GM23338 (cell line): ENCODE measurements at regions not wholly inside any gene's neighbourhood (a gene's known extent, or its start where the extent isn't known, plus 50 kb on each side); places are given as distances from the start of the nearest gene placed in this dataset.

Experiments used
- ATAC-seq: fragments of 200-7000 bp; cut with Tn5 transposase; 3 replicates; pipeline ENCODE4 v1.9.1; 2020
- DNase-seq: peaks from one replicate; pipeline ENCODE4 v3.0.0-alpha.2; 2015; ENCODE audit warnings: low spot score
- H2AFZ ChIP-seq: fragments of 200-600 bp; sonication (generic); 2 replicates; pipeline ENCODE4 v1.8.0; 2016; ENCODE audit warnings: antibody characterized with exemption, mild to moderate bottlenecking, moderate library complexity
- H3F3A ChIP-seq: fragments of 200-600 bp; sonication (generic); replicated peaks from 2 replicates; pipeline ENCODE4 v1.8.0; 2017; ENCODE audit warnings: antibody characterized with exemption, mixed run types, low read depth
- H3K27ac ChIP-seq: fragments of 200-600 bp; sonication (generic); 2 replicates; pipeline ENCODE4 v1.6.1; 2016; ENCODE audit warnings: low read depth
- H3K27me3 ChIP-seq: fragments of 200-600 bp; sonication (generic); 2 replicates; pipeline ENCODE4 v1.8.0; 2016; ENCODE audit warnings: mild to moderate bottlenecking, mixed run types, moderate library complexity; ENCODE audit not compliant: insufficient read depth
- H3K36me3 ChIP-seq: fragments of 200-600 bp; sonication (generic); 2 replicates; pipeline ENCODE4 v1.8.0; 2016; ENCODE audit warnings: mild to moderate bottlenecking; ENCODE audit not compliant: insufficient read depth
- H3K4me1 ChIP-seq: fragments of 200-600 bp; sonication (generic); 2 replicates; pipeline ENCODE4 v1.8.0; 2016; ENCODE audit warnings: mild to moderate bottlenecking, moderate library complexity; ENCODE audit not compliant: insufficient read depth
- H3K4me2 ChIP-seq: fragments of 200-600 bp; sonication (generic); 2 replicates; pipeline ENCODE4 v1.7.1; 2017; ENCODE audit warnings: mixed run types
- H3K4me3 ChIP-seq: fragments of 200-600 bp; sonication (generic); 2 replicates; pipeline ENCODE4 v1.6.1; 2016; ENCODE audit warnings: mixed run types
- H3K79me2 ChIP-seq: fragments of 200-600 bp; sonication (generic); replicated peaks from 2 replicates; pipeline ENCODE4 v1.8.0; 2017; ENCODE audit warnings: mild to moderate bottlenecking; ENCODE audit not compliant: insufficient read depth
- H3K9me2 ChIP-seq: fragments of 200-600 bp; sonication (generic); 2 replicates; pipeline ENCODE4 v1.8.0; 2017; ENCODE audit not compliant: insufficient read depth
- H4K20me1 ChIP-seq: fragments of 200-600 bp; sonication (generic); replicated peaks from 2 replicates; pipeline ENCODE4 v1.8.0; 2017; ENCODE audit warnings: mild to moderate bottlenecking; ENCODE audit not compliant: insufficient read depth
- H3K27ac Mint-ChIP-seq: 2 replicates; pipeline ENCODE4 v1.8.0; 2020; ENCODE audit warnings: inconsistent platforms, mild to moderate bottlenecking, moderate library complexity, mixed read lengths
- H3K27me3 Mint-ChIP-seq: 3 replicates; pipeline ENCODE4 v1.8.0; 2022; ENCODE audit warnings: low read depth, mild to moderate bottlenecking, moderate library complexity, mixed read lengths, inconsistent platforms; ENCODE audit not compliant: insufficient read depth, poor library complexity
- H3K36me3 Mint-ChIP-seq: 3 replicates; pipeline ENCODE4 v1.8.0; 2021; ENCODE audit warnings: low read depth, mild to moderate bottlenecking, inconsistent platforms, moderate library complexity, mixed read lengths
- H3K4me1 Mint-ChIP-seq: 3 replicates; pipeline ENCODE4 v1.8.0; 2020; ENCODE audit warnings: mild to moderate bottlenecking, inconsistent platforms, mixed read lengths
- H3K4me3 Mint-ChIP-seq: 3 replicates; pipeline ENCODE4 v1.8.0; 2021; ENCODE audit warnings: moderate library complexity, mild to moderate bottlenecking, inconsistent platforms, mixed read lengths
- H3K9me3 Mint-ChIP-seq: 3 replicates; pipeline ENCODE4 v1.8.0; 2020; ENCODE audit warnings: moderate library complexity, mild to moderate bottlenecking, inconsistent platforms, mixed read lengths
- CREB1 ChIP-seq: fragments of 250-450 bp; sonication (Bioruptor Pico); IDR thresholded peaks from 2 replicates; pipeline ENCODE4 v1.5.0; 2020; ENCODE audit warnings: low read depth, mild to moderate bottlenecking, moderate library complexity
- EZH2 ChIP-seq: fragments of 200-600 bp; sonication (generic); IDR thresholded peaks from one replicate; pipeline ENCODE4 v1.8.0; 2017; ENCODE audit warnings: antibody characterized with exemption, mild to moderate bottlenecking, low read depth; ENCODE audit not compliant: unreplicated experiment
- EZH2phosphoT487 ChIP-seq: fragments of 200-600 bp; sonication (generic); IDR thresholded peaks from one replicate; pipeline ENCODE4 v1.8.1; 2018; ENCODE audit warnings: antibody characterized with exemption; ENCODE audit not compliant: unreplicated experiment
- JUNB ChIP-seq: IDR thresholded peaks from one replicate; pipeline ENCODE4 v1.6.1; 2016; ENCODE audit warnings: antibody characterized with exemption; ENCODE audit not compliant: unreplicated experiment
- NANOG ChIP-seq: IDR thresholded peaks from 2 replicates; pipeline ENCODE4 v1.6.1; 2016; ENCODE audit warnings: antibody characterized with exemption, borderline replicate concordance
- POLR2AphosphoS5 ChIP-seq: IDR thresholded peaks from 2 replicates; pipeline ENCODE4 v1.6.1; 2016; ENCODE audit warnings: antibody characterized with exemption, low read depth
- STAT1 ChIP-seq: IDR thresholded peaks from one replicate; pipeline ENCODE4 v1.6.1; 2016; ENCODE audit warnings: antibody characterized with exemption; ENCODE audit not compliant: unreplicated experiment
- ZNF114 ChIP-seq: fragments of 250-450 bp; sonication (Bioruptor Pico); IDR thresholded peaks from 2 replicates; pipeline ENCODE4 v1.5.0; 2020; ENCODE audit warnings: mild to moderate bottlenecking, moderate library complexity
- ZNF331 ChIP-seq: fragments of 250-450 bp; sonication (Bioruptor Pico); IDR thresholded peaks from 2 replicates; pipeline ENCODE4 v1.5.0; 2020; ENCODE audit warnings: low read depth, mild to moderate bottlenecking, moderate library complexity
- TF ChIP-seq, protein P1 (sequence below): IDR thresholded peaks from one replicate; pipeline ENCODE4 v1.6.1; 2018; ENCODE audit warnings: antibody characterized with exemption; ENCODE audit not compliant: unreplicated experiment
- TF ChIP-seq, protein P2 (sequence below), 2 experiments: fragments of 200-600 bp in 1 of 2; sonication (generic) in 1 of 2; conservative IDR thresholded peaks; 2 replicates each; pipeline versions ENCODE4 v1.5.1 to v1.6.1; 2016 to 2017; ENCODE audit warnings: antibody characterized with exemption in 2 of 2, low read depth in 2 of 2, mild to moderate bottlenecking in 2 of 2, moderate library complexity in 1 of 2
- TF ChIP-seq, protein P3 (sequence below): fragments of 250-450 bp; sonication (Bioruptor Pico); IDR thresholded peaks from 2 replicates; pipeline ENCODE4 v1.5.0; 2020; ENCODE audit warnings: mild to moderate bottlenecking, moderate library complexity
- TF ChIP-seq, protein P4 (sequence below): IDR thresholded peaks from 2 replicates; pipeline ENCODE4 v1.6.1; 2016; ENCODE audit warnings: antibody characterized with exemption

DNA sequence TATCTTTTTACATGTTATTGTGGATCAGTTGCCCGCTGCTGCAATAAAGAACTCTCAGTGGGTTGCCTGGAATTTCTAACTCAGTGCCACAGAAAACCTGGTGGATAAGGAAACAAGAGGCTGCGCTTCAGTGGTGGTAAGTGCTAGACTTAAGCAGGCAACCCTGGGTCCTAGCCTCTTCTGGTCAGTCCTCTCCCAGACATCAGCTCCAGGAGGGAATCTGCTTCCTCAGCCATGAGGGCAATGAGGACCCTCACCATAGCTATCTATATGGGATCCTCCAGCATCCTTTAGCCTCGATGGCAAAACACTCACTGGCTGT, 490.7 kb upstream of the SULF2 start:
- H3K9me2 ChIP-seq = 0 out of 2 replicates have a peak, but pooled peaks cover 3% of the 10 kb centered on the region
- Mint-ChIP-seq H3K27ac (no peak overlapping the region), H3K36me3 (peaks cover 4% of the 10 kb centered on the region; the same call in 2 of the 3 replicates), H3K4me3 (no peak overlapping the region), H3K27me3 (no peaks in the 10 kb centered on the region), H3K9me3 (peaks cover 11% of the 10 kb centered on the region; the same call in 2 of the 3 replicates), H3K4me1 (peaks cover 16% of the 10 kb centered on the region)
- H4K20me1 ChIP-seq = no peaks in the 10 kb centered on the region
- peak; percentile 70 for ATAC-seq
- peak overlapping the region; percentile 51; the same call in 1 of the 2 replicates for H3K4me2 ChIP-seq
- peak overlapping the region; percentile 98 for H2AFZ ChIP-seq
- no peaks in the 10 kb centered on the region; the same call in 1 of the 2 replicates for H3K36me3 ChIP-seq
- H3K4me3 ChIP-seq = 0 out of 2 replicates have a peak overlapping the region, but pooled peaks have one; percentile 1
- no peaks in the 10 kb centered on the region for H3F3A ChIP-seq
- no peak overlapping the region for H3K27ac ChIP-seq
- TF ChIP-seq EZH2 (no peak), JUNB (no peak), ZNF114 (CRISPR knock-in tag) (no peak), EZH2phosphoT487 (no peak), POLR2AphosphoS5 (no peak), STAT1 (no peak), CREB1 (no peak), ZNF331 (CRISPR knock-in tag) (no peak), NANOG (no peak)
- TF ChIP-seq, protein P1, sequence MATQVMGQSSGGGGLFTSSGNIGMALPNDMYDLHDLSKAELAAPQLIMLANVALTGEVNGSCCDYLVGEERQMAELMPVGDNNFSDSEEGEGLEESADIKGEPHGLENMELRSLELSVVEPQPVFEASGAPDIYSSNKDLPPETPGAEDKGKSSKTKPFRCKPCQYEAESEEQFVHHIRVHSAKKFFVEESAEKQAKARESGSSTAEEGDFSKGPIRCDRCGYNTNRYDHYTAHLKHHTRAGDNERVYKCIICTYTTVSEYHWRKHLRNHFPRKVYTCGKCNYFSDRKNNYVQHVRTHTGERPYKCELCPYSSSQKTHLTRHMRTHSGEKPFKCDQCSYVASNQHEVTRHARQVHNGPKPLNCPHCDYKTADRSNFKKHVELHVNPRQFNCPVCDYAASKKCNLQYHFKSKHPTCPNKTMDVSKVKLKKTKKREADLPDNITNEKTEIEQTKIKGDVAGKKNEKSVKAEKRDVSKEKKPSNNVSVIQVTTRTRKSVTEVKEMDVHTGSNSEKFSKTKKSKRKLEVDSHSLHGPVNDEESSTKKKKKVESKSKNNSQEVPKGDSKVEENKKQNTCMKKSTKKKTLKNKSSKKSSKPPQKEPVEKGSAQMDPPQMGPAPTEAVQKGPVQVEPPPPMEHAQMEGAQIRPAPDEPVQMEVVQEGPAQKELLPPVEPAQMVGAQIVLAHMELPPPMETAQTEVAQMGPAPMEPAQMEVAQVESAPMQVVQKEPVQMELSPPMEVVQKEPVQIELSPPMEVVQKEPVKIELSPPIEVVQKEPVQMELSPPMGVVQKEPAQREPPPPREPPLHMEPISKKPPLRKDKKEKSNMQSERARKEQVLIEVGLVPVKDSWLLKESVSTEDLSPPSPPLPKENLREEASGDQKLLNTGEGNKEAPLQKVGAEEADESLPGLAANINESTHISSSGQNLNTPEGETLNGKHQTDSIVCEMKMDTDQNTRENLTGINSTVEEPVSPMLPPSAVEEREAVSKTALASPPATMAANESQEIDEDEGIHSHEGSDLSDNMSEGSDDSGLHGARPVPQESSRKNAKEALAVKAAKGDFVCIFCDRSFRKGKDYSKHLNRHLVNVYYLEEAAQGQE = no peak
- TF ChIP-seq, protein P2, sequence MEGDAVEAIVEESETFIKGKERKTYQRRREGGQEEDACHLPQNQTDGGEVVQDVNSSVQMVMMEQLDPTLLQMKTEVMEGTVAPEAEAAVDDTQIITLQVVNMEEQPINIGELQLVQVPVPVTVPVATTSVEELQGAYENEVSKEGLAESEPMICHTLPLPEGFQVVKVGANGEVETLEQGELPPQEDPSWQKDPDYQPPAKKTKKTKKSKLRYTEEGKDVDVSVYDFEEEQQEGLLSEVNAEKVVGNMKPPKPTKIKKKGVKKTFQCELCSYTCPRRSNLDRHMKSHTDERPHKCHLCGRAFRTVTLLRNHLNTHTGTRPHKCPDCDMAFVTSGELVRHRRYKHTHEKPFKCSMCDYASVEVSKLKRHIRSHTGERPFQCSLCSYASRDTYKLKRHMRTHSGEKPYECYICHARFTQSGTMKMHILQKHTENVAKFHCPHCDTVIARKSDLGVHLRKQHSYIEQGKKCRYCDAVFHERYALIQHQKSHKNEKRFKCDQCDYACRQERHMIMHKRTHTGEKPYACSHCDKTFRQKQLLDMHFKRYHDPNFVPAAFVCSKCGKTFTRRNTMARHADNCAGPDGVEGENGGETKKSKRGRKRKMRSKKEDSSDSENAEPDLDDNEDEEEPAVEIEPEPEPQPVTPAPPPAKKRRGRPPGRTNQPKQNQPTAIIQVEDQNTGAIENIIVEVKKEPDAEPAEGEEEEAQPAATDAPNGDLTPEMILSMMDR (conservative IDR thresholded peaks at IDR 0.05; ENCODE audit: low read depth in 2 of 2) = no peak
- TF ChIP-seq, protein P3, sequence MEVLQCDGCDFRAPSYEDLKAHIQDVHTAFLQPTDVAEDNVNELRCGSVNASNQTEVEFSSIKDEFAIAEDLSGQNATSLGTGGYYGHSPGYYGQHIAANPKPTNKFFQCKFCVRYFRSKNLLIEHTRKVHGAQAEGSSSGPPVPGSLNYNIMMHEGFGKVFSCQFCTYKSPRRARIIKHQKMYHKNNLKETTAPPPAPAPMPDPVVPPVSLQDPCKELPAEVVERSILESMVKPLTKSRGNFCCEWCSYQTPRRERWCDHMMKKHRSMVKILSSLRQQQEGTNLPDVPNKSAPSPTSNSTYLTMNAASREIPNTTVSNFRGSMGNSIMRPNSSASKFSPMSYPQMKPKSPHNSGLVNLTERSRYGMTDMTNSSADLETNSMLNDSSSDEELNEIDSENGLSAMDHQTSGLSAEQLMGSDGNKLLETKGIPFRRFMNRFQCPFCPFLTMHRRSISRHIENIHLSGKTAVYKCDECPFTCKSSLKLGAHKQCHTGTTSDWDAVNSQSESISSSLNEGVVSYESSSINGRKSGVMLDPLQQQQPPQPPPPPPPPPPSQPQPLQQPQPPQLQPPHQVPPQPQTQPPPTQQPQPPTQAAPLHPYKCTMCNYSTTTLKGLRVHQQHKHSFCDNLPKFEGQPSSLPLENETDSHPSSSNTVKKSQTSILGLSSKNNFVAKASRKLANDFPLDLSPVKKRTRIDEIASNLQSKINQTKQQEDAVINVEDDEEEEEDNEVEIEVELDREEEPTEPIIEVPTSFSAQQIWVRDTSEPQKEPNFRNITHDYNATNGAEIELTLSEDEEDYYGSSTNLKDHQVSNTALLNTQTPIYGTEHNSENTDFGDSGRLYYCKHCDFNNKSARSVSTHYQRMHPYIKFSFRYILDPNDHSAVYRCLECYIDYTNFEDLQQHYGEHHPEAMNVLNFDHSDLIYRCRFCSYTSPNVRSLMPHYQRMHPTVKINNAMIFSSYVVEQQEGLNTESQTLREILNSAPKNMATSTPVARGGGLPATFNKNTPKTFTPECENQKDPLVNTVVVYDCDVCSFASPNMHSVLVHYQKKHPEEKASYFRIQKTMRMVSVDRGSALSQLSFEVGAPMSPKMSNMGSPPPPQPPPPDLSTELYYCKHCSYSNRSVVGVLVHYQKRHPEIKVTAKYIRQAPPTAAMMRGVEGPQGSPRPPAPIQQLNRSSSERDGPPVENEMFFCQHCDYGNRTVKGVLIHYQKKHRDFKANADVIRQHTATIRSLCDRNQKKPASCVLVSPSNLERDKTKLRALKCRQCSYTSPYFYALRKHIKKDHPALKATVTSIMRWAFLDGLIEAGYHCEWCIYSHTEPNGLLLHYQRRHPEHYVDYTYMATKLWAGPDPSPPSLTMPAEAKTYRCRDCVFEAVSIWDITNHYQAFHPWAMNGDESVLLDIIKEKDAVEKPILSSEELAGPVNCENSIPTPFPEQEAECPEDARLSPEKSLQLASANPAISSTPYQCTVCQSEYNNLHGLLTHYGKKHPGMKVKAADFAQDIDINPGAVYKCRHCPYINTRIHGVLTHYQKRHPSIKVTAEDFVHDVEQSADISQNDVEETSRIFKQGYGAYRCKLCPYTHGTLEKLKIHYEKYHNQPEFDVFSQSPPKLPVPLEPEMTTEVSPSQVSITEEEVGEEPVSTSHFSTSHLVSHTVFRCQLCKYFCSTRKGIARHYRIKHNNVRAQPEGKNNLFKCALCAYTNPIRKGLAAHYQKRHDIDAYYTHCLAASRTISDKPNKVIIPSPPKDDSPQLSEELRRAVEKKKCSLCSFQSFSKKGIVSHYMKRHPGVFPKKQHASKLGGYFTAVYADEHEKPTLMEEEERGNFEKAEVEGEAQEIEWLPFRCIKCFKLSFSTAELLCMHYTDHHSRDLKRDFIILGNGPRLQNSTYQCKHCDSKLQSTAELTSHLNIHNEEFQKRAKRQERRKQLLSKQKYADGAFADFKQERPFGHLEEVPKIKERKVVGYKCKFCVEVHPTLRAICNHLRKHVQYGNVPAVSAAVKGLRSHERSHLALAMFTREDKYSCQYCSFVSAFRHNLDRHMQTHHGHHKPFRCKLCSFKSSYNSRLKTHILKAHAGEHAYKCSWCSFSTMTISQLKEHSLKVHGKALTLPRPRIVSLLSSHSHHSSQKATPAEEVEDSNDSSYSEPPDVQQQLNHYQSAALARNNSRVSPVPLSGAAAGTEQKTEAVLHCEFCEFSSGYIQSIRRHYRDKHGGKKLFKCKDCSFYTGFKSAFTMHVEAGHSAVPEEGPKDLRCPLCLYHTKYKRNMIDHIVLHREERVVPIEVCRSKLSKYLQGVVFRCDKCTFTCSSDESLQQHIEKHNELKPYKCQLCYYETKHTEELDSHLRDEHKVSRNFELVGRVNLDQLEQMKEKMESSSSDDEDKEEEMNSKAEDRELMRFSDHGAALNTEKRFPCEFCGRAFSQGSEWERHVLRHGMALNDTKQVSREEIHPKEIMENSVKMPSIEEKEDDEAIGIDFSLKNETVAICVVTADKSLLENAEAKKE = no peak
- TF ChIP-seq, protein P4, sequence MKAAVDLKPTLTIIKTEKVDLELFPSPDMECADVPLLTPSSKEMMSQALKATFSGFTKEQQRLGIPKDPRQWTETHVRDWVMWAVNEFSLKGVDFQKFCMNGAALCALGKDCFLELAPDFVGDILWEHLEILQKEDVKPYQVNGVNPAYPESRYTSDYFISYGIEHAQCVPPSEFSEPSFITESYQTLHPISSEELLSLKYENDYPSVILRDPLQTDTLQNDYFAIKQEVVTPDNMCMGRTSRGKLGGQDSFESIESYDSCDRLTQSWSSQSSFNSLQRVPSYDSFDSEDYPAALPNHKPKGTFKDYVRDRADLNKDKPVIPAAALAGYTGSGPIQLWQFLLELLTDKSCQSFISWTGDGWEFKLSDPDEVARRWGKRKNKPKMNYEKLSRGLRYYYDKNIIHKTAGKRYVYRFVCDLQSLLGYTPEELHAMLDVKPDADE = no peak
- no peak for DNase-seq
- H3K4me1 ChIP-seq = peaks cover 8% of the 10 kb centered on the region
- H3K79me2 ChIP-seq = no peaks in the 10 kb centered on the region
- H3K27me3 ChIP-seq = no peaks in the 10 kb centered on the region
